Omental fat pad (tissue), 3 donors: ENCODE measurements at regions not wholly inside any gene's neighbourhood (a gene's known extent, or its start where the extent isn't known, plus 50 kb on each side); places are given as distances from the start of the nearest gene placed in this dataset.

Experiments
- ATAC-seq: fragments of 150-250 bp; one replicate; pipeline ENCODE4 v1.9.1; 2016; ENCODE audit warnings: mild to moderate bottlenecking, moderate library complexity; ENCODE audit not compliant: low FRiP score
- DNase-seq: peaks from one replicate; pipeline ENCODE4 v3.0.0-alpha.2; 2019; ENCODE audit warnings: low spot score
- CTCF ChIP-seq, 3 donors: fragments of 450-650 bp; IDR thresholded peaks; one replicate each; pipeline ENCODE4 v1.5.1; 2016 to 2017; ENCODE audit warnings: antibody characterized with exemption in 3 of 3, mild to moderate bottlenecking in 3 of 3, moderate library complexity in 2 of 3

- no peak for TF ChIP-seq CTCF (IDR thresholded peaks at IDR 0.05)
- DNase-seq: no peak
- no peak for ATAC-seq
Measured at GRCh38 chr3:20324664-20325478, 138.9 kb upstream of the SGO1 start.

GRCh38 chr3:20323307-20323927 is 137.4 kb upstream of the SGO1 start:
- ATAC-seq (no peak), DNase-seq (no peak)
- TF ChIP-seq CTCF (IDR thresholded peaks at IDR 0.05): no peak

GRCh38 chr3:20322085-20322484 is 136.1 kb upstream of the SGO1 start:
- ATAC-seq: no peak
- no peak for TF ChIP-seq CTCF (IDR thresholded peaks at IDR 0.05)
- no peak for DNase-seq

- ATAC-seq: no peak
- TF ChIP-seq CTCF (IDR thresholded peaks at IDR 0.05): no peak
- no peak for DNase-seq
Measured at GRCh38 chr3:20321391-20322047, 135.5 kb upstream of the SGO1 start.

- ATAC-seq: no peak
- no peak for TF ChIP-seq CTCF (IDR thresholded peaks at IDR 0.05)
Measured at GRCh38 chr3:20320489-20320888, 134.5 kb upstream of the SGO1 start.

GRCh38 chr3:20319551-20319950 is 133.5 kb upstream of the SGO1 start:
- ATAC-seq (no peak), DNase-seq (no peak)
- TF ChIP-seq CTCF (IDR thresholded peaks at IDR 0.05): no peak

More at GRCh38 chr3:20320489-20320888, 134.5 kb upstream of the SGO1 start:
- DNase-seq: no peak
